HG02943 (cell line): ENCODE measurements at regions not wholly inside any gene's neighbourhood (a gene's known extent, or its start where the extent isn't known, plus 50 kb on each side); places are given as distances from the start of the nearest gene placed in this dataset.

ENCODE experiments used
- ATAC-seq: cut with Tn5 transposase; IDR thresholded peaks from one replicate; pipeline ENCODE4 v1.9.1; 2021; ENCODE audit warnings: mild to moderate bottlenecking, low read depth, moderate library complexity; ENCODE audit not compliant: unreplicated experiment

DNA sequence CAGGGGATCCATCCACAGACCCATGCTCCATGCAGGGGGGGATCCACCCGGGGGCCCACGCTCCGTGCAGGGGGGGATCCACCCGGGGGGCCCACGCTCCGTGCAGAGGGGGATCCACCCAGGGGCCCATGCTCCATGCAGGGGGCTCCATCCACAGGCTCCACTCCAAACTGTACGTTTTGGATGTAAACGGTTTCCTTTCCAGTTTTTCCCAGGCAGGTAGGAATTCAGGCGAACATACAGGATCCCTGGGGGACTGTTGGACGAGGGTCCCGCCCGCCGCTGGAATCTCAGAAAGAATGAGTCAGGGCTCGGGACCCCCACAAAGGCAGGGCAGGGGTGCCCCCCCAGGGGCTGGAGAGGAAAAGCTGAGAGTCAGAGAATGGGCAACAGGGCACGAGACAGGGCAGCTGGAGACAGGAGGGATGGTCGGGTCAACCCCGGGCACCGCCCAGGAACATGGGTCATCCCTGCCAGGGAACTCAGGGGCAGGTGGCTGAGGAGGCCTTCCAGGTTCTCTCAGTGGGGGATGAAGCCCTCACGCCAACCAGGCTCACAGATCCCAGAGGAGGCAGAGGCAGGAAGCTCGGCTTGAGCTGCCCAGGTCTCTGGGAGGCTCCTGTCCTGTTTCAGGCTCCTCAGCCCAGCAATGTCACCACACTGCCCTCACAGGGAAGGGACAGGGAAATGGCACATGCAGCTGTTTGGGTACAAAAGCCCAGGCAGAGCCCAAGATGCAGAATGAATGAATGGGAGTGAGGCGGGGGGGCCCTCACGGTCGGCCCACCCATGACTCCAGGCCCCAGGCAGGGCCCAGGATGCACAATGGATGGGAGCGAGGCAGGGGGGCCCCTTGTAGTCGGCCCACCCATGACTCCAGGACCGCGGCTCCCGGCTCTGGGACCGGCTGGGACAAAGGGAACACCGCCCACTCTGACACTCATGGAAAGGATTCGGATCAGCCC, 200.2 kb downstream of the BRD1 start:
- ATAC-seq, result no peak

- no peak for ATAC-seq
These were observed 201.1 kb downstream of the BRD1 start for GRCh38 chr22:49626361-49627216.

DNA sequence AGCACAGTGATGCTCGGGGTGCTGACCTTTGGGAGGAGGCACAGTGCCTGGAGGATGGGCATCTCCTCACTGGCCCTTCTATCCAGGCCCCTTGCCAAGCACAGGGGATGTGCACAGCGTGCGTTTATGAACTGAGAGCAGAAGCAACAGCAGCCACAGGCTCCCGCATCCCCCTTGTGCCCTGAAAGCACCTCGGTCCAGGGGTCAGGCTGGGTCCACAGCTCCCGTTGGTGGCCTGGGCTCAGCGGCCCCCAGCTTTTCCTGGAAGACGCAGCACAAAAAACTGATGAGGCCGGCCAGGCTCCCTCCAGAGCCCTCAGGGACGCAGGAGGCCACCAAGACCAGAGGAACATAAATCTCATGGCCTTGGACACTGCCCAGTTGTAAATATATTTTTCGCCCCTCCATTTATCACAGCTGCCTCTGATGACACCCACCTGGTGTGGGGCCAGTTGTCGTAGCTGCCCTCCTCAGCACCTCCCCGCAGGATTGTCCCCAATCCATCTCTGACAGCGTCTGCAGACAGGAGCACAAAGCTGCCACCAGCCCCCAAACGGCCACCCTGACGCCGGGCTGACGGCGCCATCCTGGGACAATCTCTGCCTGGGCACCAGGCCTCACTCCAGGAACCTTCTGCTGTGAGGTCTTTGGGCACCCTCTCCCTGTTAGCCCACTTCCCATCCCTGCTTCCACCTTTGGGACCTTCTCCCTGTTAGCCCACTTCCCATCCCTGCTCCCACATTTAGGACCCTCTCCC, 203.1 kb downstream of the BRD1 start:
- ATAC-seq, result no peak

DNA sequence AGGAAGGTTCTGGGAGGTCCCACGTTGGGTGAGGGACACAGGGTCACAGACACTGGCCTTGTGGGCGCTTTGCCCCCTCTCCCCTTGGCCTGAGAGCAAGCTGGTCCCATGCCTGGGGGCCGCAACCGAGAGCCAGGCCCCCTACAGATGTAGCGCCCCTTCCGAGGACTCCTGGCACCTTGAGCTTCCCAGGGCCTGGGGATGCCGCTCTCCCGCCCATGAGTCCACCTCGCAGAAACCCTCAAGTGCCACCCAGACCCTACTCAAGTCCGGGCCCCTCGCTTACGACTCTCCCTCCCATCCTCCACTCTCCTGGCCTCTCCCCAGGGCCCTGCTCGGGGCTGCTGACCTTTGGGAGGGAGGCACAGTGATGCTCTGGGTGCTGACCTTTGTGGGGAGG, 204.0 kb downstream of the BRD1 start:
- no peak for ATAC-seq

- ATAC-seq, result no peak
These were observed 204.5 kb downstream of the BRD1 start for GRCh38 chr22:49623176-49623575.

- ATAC-seq, result no peak
These were observed 205.2 kb downstream of the BRD1 start for GRCh38 chr22:49622241-49623105.

DNA sequence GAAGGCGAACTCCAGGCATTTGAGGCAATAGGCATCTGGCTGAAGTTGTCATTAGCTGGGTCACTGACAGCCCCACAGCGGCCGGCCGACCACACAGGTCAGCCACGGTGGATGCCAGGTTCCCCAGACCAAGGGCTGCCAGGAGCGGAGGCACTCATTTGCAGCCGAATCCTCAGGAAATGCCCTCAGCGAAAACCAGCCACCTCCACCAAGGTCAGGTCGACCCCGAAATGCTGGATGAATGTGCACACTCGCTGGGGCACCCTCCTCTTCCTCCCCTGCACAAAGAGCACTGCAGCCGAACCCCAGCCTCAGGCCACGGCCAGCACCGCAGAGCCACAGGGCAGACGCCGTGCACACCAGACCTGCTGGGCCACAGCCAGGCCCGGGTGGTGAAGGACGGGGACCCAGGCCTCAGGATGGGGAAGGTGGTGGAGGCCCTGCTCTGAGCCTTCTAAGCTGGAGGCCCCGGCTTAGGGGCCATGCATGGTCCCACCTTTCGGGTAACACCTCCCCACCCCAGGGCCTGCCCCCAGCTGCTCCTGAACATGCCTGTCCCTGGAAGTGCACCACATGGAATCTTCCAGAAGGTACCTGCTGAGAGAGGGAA, 206.0 kb downstream of the BRD1 start:
- no peak for ATAC-seq

- no peak for ATAC-seq
These were observed 207.0 kb downstream of the BRD1 start for GRCh38 chr22:49620666-49621065.

GRCh38 chr22:49620003-49620556, 207.6 kb downstream of the BRD1 start:
- no peak for ATAC-seq

GRCh38 chr22:49619301-49619700, 208.4 kb downstream of the BRD1 start:
- no peak for ATAC-seq

DNA sequence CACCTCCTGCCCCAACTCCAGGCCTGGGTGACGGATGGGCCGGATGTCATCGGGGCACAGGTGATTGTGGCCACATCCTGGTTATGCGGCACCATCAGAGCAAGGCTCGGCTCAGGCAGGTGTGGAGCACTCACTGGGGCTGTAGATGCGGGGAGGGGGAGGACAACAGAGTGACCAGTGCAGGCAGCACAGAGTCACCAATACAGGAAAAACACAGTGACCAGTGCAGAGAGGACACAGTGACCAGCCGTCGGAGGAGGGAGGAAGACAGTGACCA, 209.1 kb downstream of the BRD1 start:
- no peak for ATAC-seq

- no peak for ATAC-seq
These were observed 209.6 kb downstream of the BRD1 start for GRCh38 chr22:49617866-49618676.

- ATAC-seq, result no peak
These were observed 210.4 kb downstream of the BRD1 start for GRCh38 chr22:49617264-49617663.

- no peak for ATAC-seq
These were observed 211.1 kb downstream of the BRD1 start for GRCh38 chr22:49616356-49617231.

DNA sequence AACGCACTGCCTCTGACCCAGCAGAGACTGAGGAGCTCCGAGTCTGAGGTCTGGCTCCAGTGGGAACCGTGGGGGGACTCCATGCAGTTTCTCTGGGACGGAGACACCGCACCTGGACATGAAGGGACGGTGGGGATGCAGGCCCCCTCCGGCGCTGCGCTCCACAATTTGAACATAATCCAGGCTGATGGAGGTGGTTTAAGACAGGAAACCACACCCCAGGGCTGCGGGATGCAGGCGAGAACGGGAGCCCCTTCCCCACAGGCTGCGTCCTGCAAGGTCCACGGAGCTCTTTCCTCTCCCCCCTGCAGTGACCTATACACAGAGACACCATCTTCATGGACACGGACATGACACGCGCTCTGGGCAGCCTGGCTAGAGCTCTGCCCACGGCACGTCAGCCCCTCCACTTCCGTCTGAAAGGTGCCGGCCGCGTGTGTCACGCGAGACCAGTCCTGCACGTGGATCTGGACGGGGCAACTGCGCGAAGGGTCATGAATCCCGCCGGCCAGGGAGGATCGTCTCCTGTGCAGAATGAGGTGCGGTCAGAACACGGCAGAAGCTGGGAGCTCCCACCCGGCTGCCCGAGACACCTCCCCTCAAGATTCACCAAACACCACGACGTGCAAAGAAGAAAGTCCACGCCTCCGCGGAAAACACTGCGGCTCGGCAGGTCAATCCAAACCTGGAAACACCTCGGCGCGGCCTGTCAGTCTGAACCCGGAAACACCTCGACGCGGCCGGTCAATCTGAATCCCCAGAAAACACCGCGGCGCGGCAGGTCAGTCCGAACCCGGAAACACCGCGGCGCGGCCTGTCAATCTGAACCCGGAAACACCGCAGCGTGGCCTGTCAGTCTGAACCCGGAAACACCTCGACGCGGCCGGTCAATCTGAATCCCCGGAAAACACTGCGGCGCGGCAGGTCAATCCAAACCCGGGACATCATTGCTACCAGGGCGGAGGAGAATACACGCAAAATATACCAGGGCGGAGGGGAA, 212.4 kb downstream of the BRD1 start:
- no peak for ATAC-seq

GRCh38 chr22:49613511-49614270, 214.0 kb downstream of the BRD1 start:
- ATAC-seq, result no peak
